AML-193 (cell line): ENCODE measurements at regions not wholly inside any gene's neighbourhood (a gene's known extent, or its start where the extent isn't known, plus 50 kb on each side); places are given as distances from the start of the nearest gene placed in this dataset.
"Not testable (repeated sequence)": the region's sequence is repeated elsewhere in the genome, so short reads cannot be mapped to it uniquely, and the experiment has no call there.

ENCODE experiments used
- DNase-seq, 2 experiments: peaks; one replicate each; lab custom pipeline; 2025; lab: John Stamatoyannopoulos, UW

- DNase-seq, result no peak
Observed at GRCh38 chr16:9593440-9593839, 502.0 kb downstream of the HAPSTR1 start.

GRCh38 chr16:9594047-9594446 is 502.6 kb downstream of the HAPSTR1 start:
- DNase-seq, result no peak

GRCh38 chr16:9594946-9595345 is 503.5 kb downstream of the HAPSTR1 start:
- no peak for DNase-seq

GRCh38 chr16:9595393-9595792 is 503.9 kb downstream of the HAPSTR1 start:
- no peak for DNase-seq

GRCh38 chr16:9596788-9597187 is 505.3 kb downstream of the HAPSTR1 start:
- DNase-seq, result no peak

- no peak for DNase-seq
Observed at GRCh38 chr16:9597967-9598730, 506.7 kb downstream of the HAPSTR1 start.

GRCh38 chr16:9598731-9599083 is 507.3 kb downstream of the HAPSTR1 start:
- no peak for DNase-seq

- no peak for DNase-seq
Observed at GRCh38 chr16:9599415-9600120, 508.1 kb downstream of the HAPSTR1 start.

- DNase-seq, result no peak
Observed at GRCh38 chr16:9602189-9602588, 510.7 kb downstream of the HAPSTR1 start.

GRCh38 chr16:9603316-9603715 is 511.9 kb downstream of the HAPSTR1 start:
- no peak for DNase-seq

- no peak for DNase-seq
Observed at GRCh38 chr16:9607515-9608230, 516.2 kb downstream of the HAPSTR1 start.

- no peak for DNase-seq
Observed at GRCh38 chr16:9610727-9611126, 519.3 kb downstream of the HAPSTR1 start.

- DNase-seq, result no peak
Observed at GRCh38 chr16:9612267-9612666, 520.8 kb downstream of the HAPSTR1 start.

- no peak for DNase-seq
Observed at GRCh38 chr16:9614389-9614788, 522.9 kb downstream of the HAPSTR1 start.

- no peak for DNase-seq
Observed at GRCh38 chr16:9622268-9622667, 530.8 kb downstream of the HAPSTR1 start.

GRCh38 chr16:9625122-9625521 is 533.7 kb downstream of the HAPSTR1 start:
- DNase-seq, result no peak

GRCh38 chr16:9627427-9627826 is 536.0 kb downstream of the HAPSTR1 start:
- no peak for DNase-seq

- DNase-seq, result no peak
Observed at GRCh38 chr16:9630119-9630518, 538.7 kb downstream of the HAPSTR1 start.

- DNase-seq, result no peak
Observed at GRCh38 chr16:9630985-9631384, 539.5 kb downstream of the HAPSTR1 start.

GRCh38 chr16:9633844-9634243 is 542.4 kb downstream of the HAPSTR1 start:
- no peak for DNase-seq

- not testable (repeated sequence) for DNase-seq
Observed at GRCh38 chr16:9635150-9635720, 543.8 kb downstream of the HAPSTR1 start.

GRCh38 chr16:9644258-9644657 is 538.0 kb downstream of the GRIN2A start:
- no peak for DNase-seq

GRCh38 chr16:9645911-9646310 is 536.3 kb downstream of the GRIN2A start:
- DNase-seq, result no peak
